ENCODE measurements at regions not wholly inside any gene's neighbourhood (a gene's known extent, or its start where the extent isn't known, plus 50 kb on each side); places are given as distances from the start of the nearest gene placed in this dataset.
"Not testable (repeated sequence)": the region's sequence is repeated elsewhere in the genome, so short reads cannot be mapped to it uniquely, and the experiment has no call there.

DNA sequence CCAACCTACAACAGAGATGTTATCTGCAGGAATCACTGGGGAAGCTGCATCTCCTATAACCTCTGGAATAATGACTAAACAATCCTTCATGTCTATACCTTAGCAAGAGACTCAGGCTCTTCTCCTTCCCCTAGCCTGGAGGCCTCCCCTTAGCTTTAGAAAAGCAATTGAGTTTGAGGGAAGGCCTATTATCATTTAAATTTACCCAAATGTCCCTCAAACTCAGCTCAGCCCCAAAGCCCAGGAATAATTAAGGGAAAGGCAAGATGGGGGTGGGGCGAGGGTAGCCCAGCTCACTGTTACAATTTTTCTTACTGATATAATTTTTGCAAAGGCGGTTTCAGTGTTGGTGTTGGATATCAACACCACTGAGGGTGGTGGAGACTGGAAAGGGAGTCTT lies 151.4 kb upstream of the EEA1 start:
- DNase-seq (ENCODE audit: low read depth, low spot score): peak; percentile 71

GRCh38 chr12:93080994-93081809 lies 152.1 kb upstream of the EEA1 start:
- DNase-seq (ENCODE audit: low read depth, low spot score): peak; percentile 61

DNA sequence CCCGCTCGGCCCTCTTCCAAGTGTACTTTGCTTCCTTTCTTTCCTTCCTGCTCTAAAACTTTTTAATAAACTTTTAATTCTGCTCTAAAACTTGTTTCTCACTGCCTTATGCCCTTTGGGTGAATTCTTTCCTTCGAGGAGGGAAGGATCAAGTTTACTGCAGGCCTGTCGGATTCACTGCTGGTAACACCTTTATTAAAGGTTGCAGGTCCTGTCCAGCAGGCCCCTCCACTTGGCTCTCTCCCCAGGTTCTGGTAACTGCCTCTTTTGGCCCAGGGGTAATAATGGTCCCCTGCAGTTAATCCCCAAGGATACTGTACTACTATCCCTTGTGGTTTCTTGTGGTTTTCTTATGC lies 152.7 kb upstream of the EEA1 start:
- no peak for DNase-seq (ENCODE audit: low read depth, low spot score)

DNA sequence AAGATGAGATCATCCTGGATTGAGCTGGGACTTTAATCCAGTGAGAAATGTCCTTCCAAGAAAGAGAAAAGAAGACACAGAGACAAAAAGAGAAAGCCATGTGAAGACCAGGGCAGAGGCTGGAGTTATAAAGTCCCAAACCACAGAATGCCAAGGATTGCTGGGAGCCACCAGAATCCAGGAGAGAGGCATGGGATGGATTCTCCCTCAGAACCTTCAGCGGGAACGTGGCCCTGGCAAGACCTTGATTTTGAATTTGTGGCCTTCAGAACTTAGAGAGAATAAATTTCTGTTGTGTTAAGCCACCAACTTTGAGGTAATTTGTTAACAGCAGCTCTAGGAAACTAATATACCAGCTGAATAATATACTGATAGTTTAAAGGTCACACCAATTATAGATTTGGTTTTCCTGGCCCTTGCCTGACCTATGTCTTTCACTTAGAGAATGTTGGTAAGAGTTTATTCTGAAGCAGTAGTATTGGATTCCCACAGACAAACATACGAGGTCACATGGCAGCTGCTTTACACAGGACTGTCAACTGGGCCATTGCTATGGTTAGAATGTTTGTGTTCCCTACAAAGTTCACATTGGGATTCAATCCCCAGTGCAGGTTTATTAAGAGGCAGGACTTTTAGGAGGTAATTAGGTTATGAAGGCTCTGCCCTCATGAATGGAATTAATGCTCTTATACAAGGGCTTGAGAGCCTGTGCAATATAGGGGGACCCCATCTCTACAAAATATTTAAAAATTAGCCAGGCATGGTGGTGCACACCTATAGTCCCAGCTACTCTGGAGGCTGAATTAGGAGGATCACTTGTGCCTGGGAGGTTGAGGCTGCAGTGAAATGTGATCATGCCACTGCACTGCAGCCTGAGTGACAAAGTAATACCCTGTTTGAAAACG lies 156.5 kb upstream of the EEA1 start:
- DNase-seq (ENCODE audit: low read depth, low spot score): no peak

DNA sequence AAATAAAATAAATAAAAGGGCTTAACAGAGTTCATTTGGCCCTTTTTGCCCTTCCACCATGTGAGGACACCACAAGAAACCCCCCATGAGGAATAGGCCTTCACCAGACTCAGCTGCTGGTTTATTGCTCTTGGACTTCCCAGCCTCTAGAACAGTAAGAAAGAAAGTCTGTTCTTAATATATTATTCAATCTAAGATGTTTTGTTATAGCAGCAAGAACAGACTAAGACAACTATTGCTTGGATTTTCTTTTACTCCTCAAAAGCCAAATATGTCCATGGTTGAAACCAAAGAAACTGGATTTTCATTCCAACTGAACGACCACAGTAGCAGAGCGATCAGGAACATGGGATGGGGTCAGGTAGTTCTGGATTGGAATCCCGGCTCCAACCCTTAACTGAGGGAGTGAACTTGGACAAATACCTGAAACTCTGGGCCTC lies 157.2 kb upstream of the EEA1 start:
- DNase-seq (ENCODE audit: low read depth, low spot score): no peak

GRCh38 chr12:93087840-93088610 lies 158.9 kb upstream of the EEA1 start:
- DNase-seq (ENCODE audit: low read depth, low spot score): no peak

- DNase-seq (ENCODE audit: low read depth, low spot score): no peak
Measured at GRCh38 chr12:93089805-93090569, 160.9 kb upstream of the EEA1 start.

GRCh38 chr12:93090731-93091172 lies 161.7 kb upstream of the EEA1 start:
- DNase-seq (ENCODE audit: low read depth, low spot score): no peak

DNA sequence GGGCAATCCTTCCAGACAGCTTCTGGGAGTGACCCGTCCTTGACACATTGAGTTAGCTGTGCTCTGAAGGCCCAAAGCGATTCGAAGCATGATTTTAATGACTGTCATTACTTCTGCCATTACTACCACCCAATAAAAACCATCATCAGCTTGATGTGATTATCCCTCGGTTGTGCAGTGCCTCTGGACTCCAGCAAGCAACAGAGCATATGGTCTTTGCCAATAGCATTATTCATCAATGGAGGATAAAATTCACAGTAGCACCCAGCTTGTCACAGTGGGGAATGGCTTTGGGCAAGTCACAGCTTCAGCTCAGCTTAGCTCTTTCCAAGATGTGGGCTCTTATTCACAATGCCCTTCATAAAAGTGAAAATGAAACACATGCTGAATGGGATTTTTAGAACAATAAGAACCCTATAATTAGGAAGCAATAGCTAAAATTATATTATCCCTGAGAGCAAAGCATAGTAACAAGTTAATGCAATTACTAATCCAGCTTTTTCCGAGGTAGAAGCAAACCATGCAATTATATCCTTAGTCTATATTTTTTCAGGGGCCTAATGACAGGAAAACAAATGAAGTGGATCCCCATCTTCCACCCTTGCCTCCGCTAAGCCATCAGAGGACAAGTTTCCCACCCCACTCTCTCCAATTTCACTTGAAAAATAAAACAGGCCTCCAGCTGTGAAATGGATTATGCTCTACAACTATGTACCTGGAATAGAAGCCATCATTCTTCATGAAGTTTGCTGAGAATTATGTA lies 163.0 kb upstream of the EEA1 start:
- DNase-seq (ENCODE audit: low read depth, low spot score): no peak

DNA sequence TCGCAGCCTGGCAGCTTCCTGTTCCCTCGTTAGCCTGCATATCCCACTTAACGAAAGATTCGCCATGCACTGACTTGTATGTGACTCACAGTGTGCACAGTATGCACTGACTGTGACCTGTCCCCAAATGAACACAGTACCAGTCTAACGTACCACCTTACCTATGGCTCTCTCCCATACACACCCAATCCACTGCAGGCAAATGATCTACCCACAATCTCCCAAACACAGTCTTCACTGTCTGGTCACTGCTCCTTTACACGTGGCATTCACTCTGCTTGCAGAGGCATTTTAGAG lies 163.5 kb upstream of the EEA1 start:
- no peak for DNase-seq (ENCODE audit: low read depth, low spot score)

GRCh38 chr12:93093243-93093642 lies 164.1 kb upstream of the EEA1 start:
- no peak for DNase-seq (ENCODE audit: low read depth, low spot score)

DNA sequence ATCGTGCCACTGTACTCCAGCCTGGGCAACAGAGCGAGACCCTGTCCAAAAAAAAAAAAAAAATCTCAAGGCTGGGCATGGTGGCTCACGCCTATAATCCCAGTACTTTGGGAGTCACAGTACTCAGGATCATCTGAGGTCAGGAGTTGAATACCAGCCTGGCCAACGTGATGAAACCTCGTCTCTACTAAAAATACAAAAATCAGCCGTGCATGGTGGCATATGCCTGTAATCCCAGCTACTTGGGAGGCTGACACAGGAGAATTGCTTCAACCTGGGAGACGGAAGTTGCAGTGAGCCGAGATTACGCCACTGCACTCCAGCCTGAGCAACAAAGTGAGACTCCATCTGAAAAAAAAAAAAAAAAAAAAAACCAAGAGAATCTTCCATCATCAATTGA lies 165.1 kb upstream of the EEA1 start:
- not testable (repeated sequence) for DNase-seq (ENCODE audit: low read depth, low spot score)

DNA sequence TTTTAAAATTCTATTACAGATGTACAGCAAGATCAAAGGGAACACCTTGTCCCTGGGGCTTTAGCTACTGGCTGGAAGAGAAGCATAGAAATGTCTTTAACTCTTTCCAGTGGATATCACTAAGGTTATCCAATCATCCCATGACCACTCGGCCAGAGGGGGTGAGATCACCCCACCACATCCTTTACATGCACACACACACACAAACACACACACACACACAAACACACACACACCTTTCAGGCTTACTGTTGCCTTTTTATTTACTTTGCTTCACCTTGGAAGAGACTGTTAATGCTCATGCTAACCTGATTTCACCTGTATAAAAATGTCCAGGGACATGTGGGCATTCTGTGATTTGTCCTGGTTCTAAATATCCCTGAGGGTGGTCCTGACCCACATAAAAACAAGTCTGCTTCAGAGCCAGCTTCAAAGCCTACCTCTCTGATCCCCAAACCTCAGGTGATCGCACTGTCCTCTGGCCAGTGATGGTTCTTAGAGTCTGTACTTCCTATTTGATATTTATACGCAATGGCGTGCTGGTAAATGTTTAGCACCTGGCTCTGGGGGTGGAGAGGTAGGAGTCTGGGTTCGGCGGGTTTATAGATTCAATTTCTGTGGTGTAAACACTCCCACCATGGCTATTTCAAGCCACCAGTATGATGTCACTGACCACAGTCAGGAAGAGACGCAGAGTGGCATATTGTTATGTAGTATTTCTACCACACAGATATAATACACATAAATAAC lies 166.1 kb upstream of the EEA1 start:
- DNase-seq (ENCODE audit: low read depth, low spot score): no peak

DNA sequence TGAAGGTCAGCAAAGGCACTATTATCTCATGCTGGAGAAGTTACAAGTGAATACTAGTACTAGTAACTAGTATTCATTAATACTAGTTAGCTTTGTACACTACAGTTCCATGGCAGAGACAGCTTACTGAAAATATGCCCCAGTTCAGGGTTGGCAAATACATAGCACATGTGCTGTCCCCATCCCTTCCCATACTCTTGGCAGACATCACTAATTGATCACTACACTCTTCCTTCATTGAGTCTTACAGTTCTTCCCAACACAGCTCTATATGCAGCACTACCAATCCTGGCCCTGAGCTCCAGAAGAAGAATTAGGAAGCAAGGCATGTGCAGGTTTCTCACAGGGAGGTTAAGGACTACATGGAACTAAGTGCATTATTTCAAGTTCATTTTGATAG lies 168.3 kb upstream of the EEA1 start:
- no peak for DNase-seq (ENCODE audit: low read depth, low spot score)

DNA sequence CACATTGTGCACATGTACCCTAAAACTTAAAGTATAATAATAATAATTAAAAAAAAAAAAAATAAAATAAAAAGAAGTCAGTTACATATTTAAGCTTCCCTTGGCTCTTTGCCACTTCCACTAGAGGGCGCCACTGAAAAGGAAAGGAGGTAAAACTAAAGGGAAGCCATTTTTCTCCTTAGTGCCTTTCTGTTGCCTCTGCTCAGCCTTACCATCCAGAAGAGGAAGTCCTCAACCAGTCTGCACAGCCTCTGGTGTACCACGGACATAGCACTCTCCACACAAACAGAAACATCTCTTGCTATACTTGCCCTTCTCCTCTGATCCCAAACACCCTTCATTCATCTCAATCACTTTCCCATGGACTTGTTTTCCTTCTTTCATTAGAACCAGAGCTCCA lies 169.0 kb upstream of the EEA1 start:
- DNase-seq (ENCODE audit: low read depth, low spot score): peak; percentile 28

DNA sequence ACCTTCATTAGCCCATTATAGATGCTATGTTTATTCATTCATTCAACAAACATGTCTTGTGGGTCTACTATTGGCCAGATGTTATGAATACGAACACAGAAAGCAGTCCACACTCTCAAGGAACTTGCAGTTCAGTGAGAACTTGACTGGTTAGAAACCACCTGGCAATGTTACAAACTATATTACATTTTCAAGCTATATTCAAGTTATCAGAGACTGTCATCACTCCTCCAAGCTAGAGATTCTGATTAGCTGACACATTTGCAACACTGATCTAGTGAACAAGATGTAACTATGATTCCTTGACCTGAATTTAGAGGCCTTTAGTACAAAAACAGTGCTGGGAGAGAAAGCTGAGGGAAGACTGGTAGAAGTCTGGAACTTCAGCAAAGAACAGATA lies 170.7 kb upstream of the EEA1 start:
- DNase-seq (ENCODE audit: low read depth, low spot score): no peak

- no peak for DNase-seq (ENCODE audit: low read depth, low spot score)
Measured at GRCh38 chr12:93100610-93101009, 171.5 kb upstream of the EEA1 start.

DNA sequence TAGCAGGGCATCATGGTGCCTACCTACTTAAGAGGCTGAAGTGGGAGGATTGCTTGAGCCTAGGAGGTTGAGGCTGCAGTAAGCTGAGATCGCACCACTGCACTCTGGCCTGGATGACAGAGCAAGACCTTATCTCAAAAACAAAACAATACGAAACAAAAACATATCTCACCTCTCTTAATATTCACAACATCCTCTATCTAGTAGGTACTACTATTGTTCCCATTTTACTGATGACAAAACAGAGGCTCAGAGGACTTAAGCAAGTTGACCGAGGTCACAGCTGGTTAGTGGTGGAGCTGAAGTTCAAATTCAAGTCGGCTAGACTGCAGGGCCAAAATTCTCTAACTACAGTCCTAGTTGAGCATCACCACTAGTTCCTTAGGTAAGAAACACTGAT lies 172.3 kb upstream of the EEA1 start:
- no peak for DNase-seq (ENCODE audit: low read depth, low spot score)

DNA sequence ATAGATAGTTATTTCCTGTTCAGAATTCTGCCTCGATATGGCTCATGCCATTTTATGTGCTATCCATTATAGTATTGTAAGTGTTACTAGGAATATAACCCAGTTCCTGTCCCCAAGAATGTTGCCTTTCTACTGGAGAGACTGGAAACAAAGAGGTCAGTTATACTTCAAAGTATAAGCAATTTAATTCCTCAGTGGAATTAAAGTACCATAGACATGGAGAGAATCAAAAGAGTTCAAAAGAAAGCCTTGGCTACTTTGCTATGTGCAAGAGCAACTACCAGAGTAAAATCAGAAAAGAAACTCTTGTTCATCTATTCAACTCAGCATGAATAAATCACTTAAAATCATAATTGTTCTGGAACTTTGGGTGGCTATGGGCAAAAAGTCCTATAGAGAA lies 173.2 kb upstream of the EEA1 start:
- DNase-seq (ENCODE audit: low read depth, low spot score): no peak

DNA sequence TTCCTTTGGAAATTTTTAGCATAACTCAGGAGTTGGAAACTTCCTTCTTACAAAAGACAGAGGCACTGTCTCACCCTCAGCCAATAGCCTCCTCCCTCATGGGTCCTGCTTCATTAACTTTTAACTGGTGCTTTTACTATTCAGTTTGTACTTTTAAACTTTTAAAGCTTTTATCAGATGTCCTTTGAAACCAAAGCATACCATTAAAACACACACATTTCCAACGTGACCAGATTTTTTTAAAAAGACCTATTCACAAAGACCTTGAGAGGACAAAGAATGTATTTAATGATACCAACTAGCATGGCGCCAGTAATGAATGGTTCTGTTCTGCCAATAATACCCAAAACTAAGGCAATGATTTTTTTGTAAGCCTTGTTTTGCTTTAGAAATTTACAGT lies 173.6 kb upstream of the EEA1 start:
- no peak for DNase-seq (ENCODE audit: low read depth, low spot score)
